ENCODE measurements at regions not wholly inside any gene's neighbourhood (a gene's known extent, or its start where the extent isn't known, plus 50 kb on each side); places are given as distances from the start of the nearest gene placed in this dataset.

DNA sequence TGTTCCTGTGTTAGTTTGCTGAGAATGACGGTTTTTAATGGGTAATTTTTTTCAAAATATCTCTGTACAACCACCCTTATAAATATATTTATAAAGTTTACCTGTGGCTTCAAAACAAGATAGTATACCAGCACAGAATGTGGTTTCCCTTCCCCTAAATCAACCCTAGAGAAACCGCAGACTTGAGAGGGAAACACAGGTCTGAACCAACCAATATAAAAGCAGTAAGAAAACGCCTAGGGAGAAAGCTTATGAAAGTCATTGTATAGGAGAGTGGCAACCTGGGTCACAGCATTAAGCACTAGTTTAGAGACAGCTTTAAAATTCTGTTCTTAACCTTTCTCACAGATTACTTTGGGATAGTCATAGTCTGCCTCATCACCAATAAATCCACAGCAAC lies 180.6 kb upstream of the LHX8 start:
- POLR2A ChIA-PET, result no interaction called here
- BruUV-seq (replicated peaks), result no TSS peak
- no peak for TF ChIP-seq CBX3 (IDR thresholded peaks at IDR 0.05; ENCODE audit: low read depth)
- no peak for TF ChIP-seq SRF (IDR thresholded peaks at IDR 0.05; ENCODE audit: low read depth)
- no peak for TF ChIP-seq POLR2AphosphoS5 (IDR thresholded peaks at IDR 0.05; ENCODE audit: low read depth, low read length)
- no peak for TF ChIP-seq EZH2 (IDR thresholded peaks at IDR 0.05)
- TF ChIP-seq, protein P1, sequence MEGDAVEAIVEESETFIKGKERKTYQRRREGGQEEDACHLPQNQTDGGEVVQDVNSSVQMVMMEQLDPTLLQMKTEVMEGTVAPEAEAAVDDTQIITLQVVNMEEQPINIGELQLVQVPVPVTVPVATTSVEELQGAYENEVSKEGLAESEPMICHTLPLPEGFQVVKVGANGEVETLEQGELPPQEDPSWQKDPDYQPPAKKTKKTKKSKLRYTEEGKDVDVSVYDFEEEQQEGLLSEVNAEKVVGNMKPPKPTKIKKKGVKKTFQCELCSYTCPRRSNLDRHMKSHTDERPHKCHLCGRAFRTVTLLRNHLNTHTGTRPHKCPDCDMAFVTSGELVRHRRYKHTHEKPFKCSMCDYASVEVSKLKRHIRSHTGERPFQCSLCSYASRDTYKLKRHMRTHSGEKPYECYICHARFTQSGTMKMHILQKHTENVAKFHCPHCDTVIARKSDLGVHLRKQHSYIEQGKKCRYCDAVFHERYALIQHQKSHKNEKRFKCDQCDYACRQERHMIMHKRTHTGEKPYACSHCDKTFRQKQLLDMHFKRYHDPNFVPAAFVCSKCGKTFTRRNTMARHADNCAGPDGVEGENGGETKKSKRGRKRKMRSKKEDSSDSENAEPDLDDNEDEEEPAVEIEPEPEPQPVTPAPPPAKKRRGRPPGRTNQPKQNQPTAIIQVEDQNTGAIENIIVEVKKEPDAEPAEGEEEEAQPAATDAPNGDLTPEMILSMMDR (IDR thresholded peaks at IDR 0.05 in 2 of 3, conservative IDR thresholded peaks at IDR 0.05 in 1 of 3; ENCODE audit: borderline replicate concordance in 1 of 3, insufficient read depth in 1 of 3, low read depth in 2 of 3, low read length in 2 of 3), result no peak
- no peak for TF ChIP-seq ELF1 (IDR thresholded peaks at IDR 0.05; ENCODE audit: borderline replicate concordance, low read depth)
- TF ChIP-seq FOSL1 (IDR thresholded peaks at IDR 0.05; ENCODE audit: low read depth), result no peak
- TF ChIP-seq ZNF274 (IDR thresholded peaks at IDR 0.05; ENCODE audit: low read depth, low read length), result no peak
- no peak overlapping the region for H3K4me3 ChIP-seq (replicated peaks in 1 of 2; ENCODE audit: low read depth in 1 of 2, low read length in 2 of 2)
- CTCF ChIA-PET, result no interaction called here
- H3K9me3 ChIP-seq (ENCODE audit: control insufficient read depth in 1 of 2, insufficient read depth in 1 of 2, low read depth in 1 of 2, low read length in 2 of 2), result no peaks in the 10 kb centered on the region
- no peak overlapping the region for H3K27ac ChIP-seq (ENCODE audit: low read depth, low read length)
- intact Hi-C loops (cut with micrococcal nuclease), result no loop called here
- no peaks in the 10 kb centered on the region; the same call in 1 of the 2 replicates for H4K20me1 ChIP-seq (ENCODE audit: insufficient read depth)
- RAD21 ChIA-PET (ENCODE audit: low non-redundant PET in 1 of 2, low total read pairs in 2 of 2, uncharacterized antibody in 2 of 2, unreplicated experiment in 2 of 2), result no interaction called here
- no peak overlapping the region for H2AFZ ChIP-seq (ENCODE audit: low read depth, low read length, poor library complexity, severe bottlenecking)
- H3K4me2 ChIP-seq (ENCODE audit: low read length), result no peak overlapping the region
- DNase-seq (ENCODE audit: low read depth, low spot score) (no peak), ATAC-seq (no peak)
- no peak overlapping the region for H3K9ac ChIP-seq (ENCODE audit: low read length)
- H3K36me3 ChIP-seq (ENCODE audit: control insufficient read depth in 1 of 2, insufficient read depth in 2 of 2, low read length in 2 of 2), result no peaks in the 10 kb centered on the region; a peak in 1 of 4 replicates
- H3K79me2 ChIP-seq (ENCODE audit: insufficient read depth, low read length), result no peaks in the 10 kb centered on the region
- H3K4me1 ChIP-seq (ENCODE audit: control insufficient read depth in 1 of 2, insufficient read depth in 2 of 2, low read length in 2 of 2), result no peaks in the 10 kb centered on the region
- H3K9me2 ChIP-seq (ENCODE audit: insufficient read depth), result no peaks in the 10 kb centered on the region
- no peaks in the 10 kb centered on the region; the same call in 1 of the 2 replicates for H3K27me3 ChIP-seq (ENCODE audit: insufficient read depth, low read length)

DNA sequence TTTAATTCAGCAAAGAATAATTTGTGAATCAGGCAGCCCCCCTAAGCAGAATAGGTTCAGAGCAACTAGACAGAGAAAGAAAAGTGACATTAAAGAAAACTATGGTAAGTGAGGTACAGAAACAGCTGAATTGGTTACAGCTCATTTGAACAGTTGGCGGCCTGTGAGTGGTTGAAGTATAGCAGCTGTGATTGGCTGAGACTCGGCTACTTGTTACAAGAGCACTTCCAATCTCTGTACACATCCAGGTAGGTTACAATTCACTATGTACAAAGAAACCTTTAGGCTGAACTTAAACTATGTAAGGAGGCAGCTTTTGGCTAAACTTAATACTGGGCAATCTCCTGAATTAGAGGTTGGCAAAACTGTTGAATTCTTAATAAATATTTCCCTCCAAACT lies 171.1 kb upstream of the LHX8 start:
- H3K27ac ChIP-seq (ENCODE audit: low read depth, low read length), result no peak overlapping the region
- CTCF ChIA-PET, result no interaction called here
- ATAC-seq (no peak), DNase-seq (ENCODE audit: low read depth, low spot score) (no peak)
- H3K79me2 ChIP-seq (ENCODE audit: insufficient read depth, low read length), result no peaks in the 10 kb centered on the region
- POLR2A ChIA-PET, result no interaction called here
- H2AFZ ChIP-seq (ENCODE audit: low read depth, low read length, poor library complexity, severe bottlenecking), result no peak overlapping the region
- no peak for TF ChIP-seq RAD21 (IDR thresholded peaks at IDR 0.05; ENCODE audit: low read depth)
- TF ChIP-seq SP1 (IDR thresholded peaks at IDR 0.05; ENCODE audit: low read depth), result no peak
- TF ChIP-seq POLR2A (IDR thresholded peaks at IDR 0.05; ENCODE audit: borderline replicate concordance, extremely low read depth, insufficient read depth, insufficient read length), result no peak
- TF ChIP-seq SRF (IDR thresholded peaks at IDR 0.05; ENCODE audit: low read depth), result no peak
- TF ChIP-seq YY1 (IDR thresholded peaks at IDR 0.05; ENCODE audit: extremely low read depth, insufficient replicate concordance, low read depth, low read length), result no peak
- no peak for TF ChIP-seq ELF1 (IDR thresholded peaks at IDR 0.05; ENCODE audit: borderline replicate concordance, low read depth)
- no peak for TF ChIP-seq CBX3 (IDR thresholded peaks at IDR 0.05; ENCODE audit: low read depth)
- TF ChIP-seq, protein P2, sequence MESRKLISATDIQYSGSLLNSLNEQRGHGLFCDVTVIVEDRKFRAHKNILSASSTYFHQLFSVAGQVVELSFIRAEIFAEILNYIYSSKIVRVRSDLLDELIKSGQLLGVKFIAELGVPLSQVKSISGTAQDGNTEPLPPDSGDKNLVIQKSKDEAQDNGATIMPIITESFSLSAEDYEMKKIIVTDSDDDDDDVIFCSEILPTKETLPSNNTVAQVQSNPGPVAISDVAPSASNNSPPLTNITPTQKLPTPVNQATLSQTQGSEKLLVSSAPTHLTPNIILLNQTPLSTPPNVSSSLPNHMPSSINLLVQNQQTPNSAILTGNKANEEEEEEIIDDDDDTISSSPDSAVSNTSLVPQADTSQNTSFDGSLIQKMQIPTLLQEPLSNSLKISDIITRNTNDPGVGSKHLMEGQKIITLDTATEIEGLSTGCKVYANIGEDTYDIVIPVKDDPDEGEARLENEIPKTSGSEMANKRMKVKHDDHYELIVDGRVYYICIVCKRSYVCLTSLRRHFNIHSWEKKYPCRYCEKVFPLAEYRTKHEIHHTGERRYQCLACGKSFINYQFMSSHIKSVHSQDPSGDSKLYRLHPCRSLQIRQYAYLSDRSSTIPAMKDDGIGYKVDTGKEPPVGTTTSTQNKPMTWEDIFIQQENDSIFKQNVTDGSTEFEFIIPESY (IDR thresholded peaks at IDR 0.05; ENCODE audit: extremely low read depth, insufficient replicate concordance, low read length), result no peak
- no peaks in the 10 kb centered on the region; the same call in 1 of the 2 replicates for H3K27me3 ChIP-seq (ENCODE audit: insufficient read depth, low read length)
- H3K9me2 ChIP-seq (ENCODE audit: insufficient read depth), result no peaks in the 10 kb centered on the region
- RAD21 ChIA-PET (ENCODE audit: low non-redundant PET in 1 of 2, low total read pairs in 2 of 2, uncharacterized antibody in 2 of 2, unreplicated experiment in 2 of 2), result no interaction called here
- no peak overlapping the region for H3K4me3 ChIP-seq (replicated peaks in 1 of 2; ENCODE audit: low read depth in 1 of 2, low read length in 2 of 2)
- H3K36me3 ChIP-seq (ENCODE audit: control insufficient read depth in 1 of 2, insufficient read depth in 2 of 2, low read length in 2 of 2), result no peaks in the 10 kb centered on the region
- H3K4me1 ChIP-seq (ENCODE audit: control insufficient read depth in 1 of 2, insufficient read depth in 2 of 2, low read length in 2 of 2), result no peaks in the 10 kb centered on the region
- H3K4me2 ChIP-seq (ENCODE audit: low read length), result no peak overlapping the region
- H4K20me1 ChIP-seq (ENCODE audit: insufficient read depth), result no peaks in the 10 kb centered on the region
- BruUV-seq (replicated peaks), result no TSS peak
- H3K9ac ChIP-seq (ENCODE audit: low read length), result no peak overlapping the region
- H3K9me3 ChIP-seq (ENCODE audit: control insufficient read depth in 1 of 2, insufficient read depth in 1 of 2, low read depth in 1 of 2, low read length in 2 of 2), result no peaks in the 10 kb centered on the region
- intact Hi-C loops (cut with micrococcal nuclease), result no loop called here

All from HCT116 (cell line).